ENCODE measurements at regions not wholly inside any gene's neighbourhood (a gene's known extent, or its start where the extent isn't known, plus 50 kb on each side); places are given as distances from the start of the nearest gene placed in this dataset.

- intact Hi-C loops (cut with DNase I) = no loop called here
- DNase-seq (ENCODE audit: low spot score) = no peak
- no peak for ATAC-seq
Measured at GRCh38 chr7:81648716-81649115, 121.1 kb downstream of the HGF start.

- ATAC-seq (no peak), DNase-seq (ENCODE audit: low spot score) (no peak)
- intact Hi-C loops (cut with DNase I) = no loop called here
Measured at GRCh38 chr7:81645435-81645834, 124.4 kb downstream of the HGF start.

DNA sequence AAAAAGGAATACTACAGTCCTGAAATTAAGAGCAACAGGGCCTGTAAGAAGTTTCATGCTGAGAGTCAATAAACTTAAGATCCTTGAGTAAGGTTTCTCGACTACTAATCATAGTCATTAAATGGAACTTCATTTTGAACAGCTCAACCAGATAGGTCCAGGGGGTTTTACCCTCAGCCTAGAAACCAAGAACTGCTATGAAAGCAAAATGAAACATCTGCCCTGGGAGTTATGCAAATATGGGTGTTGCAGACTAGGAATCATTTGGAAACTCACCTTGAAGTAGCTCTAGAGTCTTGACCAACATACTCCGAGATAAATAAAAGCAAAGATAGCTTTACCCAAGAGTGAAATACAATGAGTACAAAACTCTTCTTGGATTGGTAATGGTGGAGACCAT lies 128.0 kb downstream of the HGF start:
- DNase-seq (ENCODE audit: low spot score) = no peak
- no peak for ATAC-seq
- intact Hi-C loops (cut with DNase I) = no loop called here

DNA sequence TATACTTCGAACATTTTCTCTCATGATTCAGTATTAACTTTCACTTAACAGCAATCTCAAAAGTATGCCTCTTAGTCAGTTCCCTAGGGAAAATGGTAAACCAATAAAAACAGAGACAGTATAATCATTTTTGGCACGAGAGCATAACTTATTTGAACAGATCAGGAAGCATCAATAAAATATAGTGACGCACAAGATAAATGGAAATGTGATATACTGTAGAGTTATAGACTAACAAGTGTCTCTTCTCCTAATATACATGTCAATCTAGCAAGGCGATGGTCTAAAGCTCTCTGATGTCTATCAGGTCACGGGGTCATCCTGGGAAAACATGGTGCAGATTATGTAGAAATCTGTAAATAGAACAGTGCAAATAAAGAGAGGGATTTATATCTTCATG lies 131.6 kb downstream of the HGF start:
- ATAC-seq (peak; percentile 45), DNase-seq (ENCODE audit: low spot score) (no peak)
- intact Hi-C loops (cut with DNase I) = no loop called here

DNA sequence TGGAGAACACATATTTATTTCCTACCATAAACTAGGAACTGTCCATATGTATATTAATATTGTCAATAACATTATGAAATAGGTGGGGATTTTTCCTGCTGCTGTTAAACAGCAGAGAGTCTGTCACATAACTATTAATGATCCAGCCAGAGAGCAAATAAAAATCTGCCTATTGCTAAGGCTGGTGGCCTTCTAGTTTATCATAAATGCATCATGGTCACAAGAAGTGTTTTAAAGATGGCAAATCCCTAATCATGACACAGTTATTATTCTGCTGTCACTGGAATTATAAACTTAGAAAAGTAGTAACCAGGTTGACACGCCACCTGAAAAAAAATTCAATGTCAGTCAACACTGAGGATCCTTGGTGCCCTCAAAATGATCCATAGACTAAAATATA lies 132.3 kb downstream of the HGF start:
- intact Hi-C loops (cut with DNase I) = no loop called here
- ATAC-seq (no peak), DNase-seq (ENCODE audit: low spot score) (no peak)

GRCh38 chr7:81632418-81632817 lies 137.4 kb downstream of the HGF start:
- no peak for DNase-seq (ENCODE audit: low spot score)
- intact Hi-C loops (cut with DNase I) = no loop called here
- no peak for ATAC-seq

GRCh38 chr7:81630600-81630999 lies 139.2 kb downstream of the HGF start:
- no peak for ATAC-seq
- intact Hi-C loops (cut with DNase I) = no loop called here
- DNase-seq (ENCODE audit: low spot score) = no peak

GRCh38 chr7:81629702-81630101 lies 140.1 kb downstream of the HGF start:
- no peak for ATAC-seq
- intact Hi-C loops (cut with DNase I) = no loop called here
- no peak for DNase-seq (ENCODE audit: low spot score)

DNA sequence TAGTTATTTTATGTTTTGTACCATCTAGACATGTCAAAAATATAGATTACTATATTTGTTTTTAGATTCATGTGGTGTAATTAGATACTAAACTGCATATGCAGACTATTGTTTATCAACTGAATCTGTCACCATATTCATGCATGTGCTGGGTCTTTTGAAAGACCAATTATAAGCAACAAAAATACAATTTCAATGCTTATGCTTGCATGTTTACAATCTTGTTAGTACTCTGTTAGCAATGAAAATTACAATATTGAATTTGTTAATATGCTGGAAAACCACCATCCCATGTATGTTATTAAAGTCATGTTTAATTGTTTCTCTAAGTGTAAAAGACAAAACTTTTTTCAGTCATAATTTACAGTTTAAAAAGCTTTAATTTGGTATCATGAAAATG lies 140.9 kb downstream of the HGF start:
- intact Hi-C loops (cut with DNase I) = no loop called here
- ATAC-seq (no peak), DNase-seq (ENCODE audit: low spot score) (no peak)

DNA sequence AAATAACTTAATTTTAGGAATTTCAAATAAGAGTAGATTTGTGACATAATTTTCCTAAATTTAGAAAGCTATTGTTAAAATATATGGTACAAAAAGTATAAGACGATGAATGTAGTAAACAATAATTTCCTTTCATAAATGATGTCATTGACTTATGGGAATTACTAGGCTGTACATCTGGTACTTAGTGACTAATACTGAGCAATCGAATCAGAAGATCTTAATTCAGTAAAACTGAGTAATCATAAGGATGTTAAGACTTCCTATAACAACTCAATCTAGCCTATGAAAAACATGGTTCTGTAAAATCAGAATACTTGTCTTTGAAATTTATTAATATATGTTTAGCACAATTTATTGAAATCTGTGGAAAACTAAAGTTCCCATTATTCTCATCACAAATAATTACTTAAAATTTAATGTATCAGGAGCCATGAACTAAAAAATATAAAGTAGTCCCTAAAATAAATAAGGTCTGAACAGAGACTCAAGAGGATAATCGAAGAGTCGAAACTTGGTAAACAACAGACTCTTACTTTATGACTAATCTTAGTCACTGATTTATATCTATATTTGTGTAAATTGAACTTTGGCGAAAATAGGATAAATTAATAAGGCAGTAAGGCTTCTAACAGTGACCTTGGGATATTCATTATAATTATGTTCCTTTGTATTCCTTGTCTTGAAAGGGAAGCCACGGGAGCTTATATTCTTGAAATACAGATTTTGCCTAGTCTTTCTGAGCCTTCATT lies 142.1 kb downstream of the HGF start:
- ATAC-seq (no peak), DNase-seq (ENCODE audit: low spot score) (no peak)
- intact Hi-C loops (cut with DNase I) = no loop called here

GRCh38 chr7:81626008-81626407 lies 143.8 kb downstream of the HGF start:
- ATAC-seq (no peak), DNase-seq (ENCODE audit: low spot score) (no peak)
- intact Hi-C loops (cut with DNase I) = no loop called here

GRCh38 chr7:81624650-81625631 lies 144.9 kb downstream of the HGF start:
- ATAC-seq = no peak
- DNase-seq (ENCODE audit: low spot score) = no peak
- intact Hi-C loops (cut with DNase I) = no loop called here

DNA sequence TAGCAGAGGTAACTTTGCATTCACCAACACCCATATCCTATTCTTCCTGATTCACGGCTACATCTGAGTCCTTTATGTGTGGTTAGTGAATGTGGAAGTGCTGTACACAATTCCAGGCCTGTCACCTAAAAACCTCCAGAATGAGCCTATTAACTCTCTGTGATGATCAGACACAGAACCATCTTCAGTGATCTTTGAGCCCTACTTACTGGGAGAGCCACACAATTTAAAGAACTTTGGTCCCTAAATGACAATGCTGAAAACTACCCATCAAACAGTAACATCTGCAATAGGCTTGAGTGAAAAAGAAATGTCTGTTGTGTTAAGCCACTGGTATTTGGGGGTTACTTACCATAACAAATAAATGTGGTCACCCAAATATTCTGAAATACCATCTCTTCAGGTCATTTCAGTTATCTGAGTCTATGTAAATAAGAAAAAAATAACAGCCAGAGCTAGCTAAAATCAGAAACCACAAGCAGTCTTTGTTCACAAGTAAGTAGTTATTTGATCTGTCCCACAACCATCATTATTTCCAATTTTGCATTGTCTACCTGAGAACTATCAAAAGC lies 145.7 kb downstream of the HGF start:
- DNase-seq (ENCODE audit: low spot score) = no peak
- intact Hi-C loops (cut with DNase I) = no loop called here
- no peak for ATAC-seq

DNA sequence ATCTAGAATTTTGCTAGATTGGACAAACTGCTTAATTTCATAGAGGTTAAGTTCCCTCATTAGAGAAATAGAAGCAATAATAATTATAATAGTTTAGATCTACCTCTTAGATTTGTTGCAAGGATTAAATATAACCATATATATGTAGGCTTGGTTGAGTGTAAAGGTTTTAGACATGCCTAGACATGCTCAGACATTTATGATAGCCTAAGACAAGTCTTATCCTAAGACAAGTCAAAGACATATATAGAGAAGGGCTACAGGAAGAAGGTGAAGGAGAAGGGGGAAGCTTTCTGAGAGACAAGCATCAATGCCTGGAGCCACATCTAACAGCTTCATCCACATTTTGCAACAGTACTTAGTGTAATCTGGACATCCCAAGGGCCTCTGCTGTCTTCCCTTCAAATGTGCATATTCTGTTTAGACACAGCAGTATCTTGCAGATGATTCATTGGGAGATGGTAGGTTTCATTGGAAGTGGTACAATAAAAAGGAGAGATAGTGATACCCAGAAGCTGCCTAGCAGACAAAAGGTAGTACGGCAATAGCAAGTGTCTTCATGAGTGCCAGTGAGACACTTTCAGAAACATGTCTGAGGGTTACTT lies 146.5 kb downstream of the HGF start:
- DNase-seq (ENCODE audit: low spot score) (no peak), ATAC-seq (no peak)
- intact Hi-C loops (cut with DNase I) = no loop called here

- DNase-seq (ENCODE audit: low spot score) = no peak
- ATAC-seq = no peak
- intact Hi-C loops (cut with DNase I) = no loop called here
Measured at GRCh38 chr7:81621893-81622292, 148.0 kb downstream of the HGF start.

DNA sequence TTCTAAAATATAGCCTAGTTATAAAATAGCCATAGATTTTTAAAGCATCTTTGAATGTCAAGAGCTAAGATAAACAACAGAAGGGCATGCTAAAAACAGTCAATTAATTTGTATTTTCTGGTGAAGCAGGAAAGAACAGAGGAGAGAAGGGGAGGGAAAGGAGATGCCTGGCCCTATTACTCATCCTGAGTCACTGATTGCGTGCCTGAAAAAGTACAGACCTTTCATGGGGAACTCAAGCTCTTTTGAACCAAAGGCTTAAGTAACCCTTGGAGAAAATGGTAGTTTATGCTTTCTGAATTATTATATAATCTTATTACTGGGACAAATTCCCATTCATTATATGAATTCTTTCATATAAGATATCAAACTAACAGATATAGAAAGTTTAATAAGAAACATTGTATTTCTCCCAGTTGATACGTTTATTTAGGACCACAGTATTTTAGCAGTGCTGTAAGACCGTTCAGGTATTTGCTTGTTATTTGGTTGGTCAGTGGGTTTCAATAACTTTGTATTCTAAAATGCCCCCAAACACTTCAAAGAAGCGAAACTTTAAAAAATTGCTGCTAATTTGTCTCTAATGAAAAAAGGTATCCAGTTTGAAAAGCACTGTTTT lies 151.3 kb downstream of the HGF start:
- intact Hi-C loops (cut with DNase I) = no loop called here
- ATAC-seq (no peak), DNase-seq (ENCODE audit: low spot score) (no peak)

DNA sequence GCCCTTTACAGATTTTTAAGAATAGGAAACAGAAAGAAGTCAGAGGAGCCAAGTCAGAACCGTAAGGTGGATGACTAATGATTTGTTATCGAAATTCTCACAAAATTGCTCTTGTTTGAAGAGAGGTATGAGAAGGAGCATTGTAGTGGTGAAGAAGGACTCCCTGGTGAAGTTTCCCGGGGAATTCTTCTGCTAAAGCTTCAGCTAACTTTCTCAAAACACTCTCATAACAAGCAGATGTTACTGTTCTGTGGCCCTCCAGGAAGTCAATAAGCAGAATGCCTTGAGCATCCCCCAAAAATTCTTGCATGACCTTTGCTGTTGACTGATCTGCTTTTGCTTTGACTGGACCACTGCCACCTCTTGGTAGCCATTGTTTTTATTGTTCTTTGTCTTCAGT lies 152.9 kb downstream of the HGF start:
- ATAC-seq = no peak
- DNase-seq (ENCODE audit: low spot score) = no peak
- intact Hi-C loops (cut with DNase I) = no loop called here

DNA sequence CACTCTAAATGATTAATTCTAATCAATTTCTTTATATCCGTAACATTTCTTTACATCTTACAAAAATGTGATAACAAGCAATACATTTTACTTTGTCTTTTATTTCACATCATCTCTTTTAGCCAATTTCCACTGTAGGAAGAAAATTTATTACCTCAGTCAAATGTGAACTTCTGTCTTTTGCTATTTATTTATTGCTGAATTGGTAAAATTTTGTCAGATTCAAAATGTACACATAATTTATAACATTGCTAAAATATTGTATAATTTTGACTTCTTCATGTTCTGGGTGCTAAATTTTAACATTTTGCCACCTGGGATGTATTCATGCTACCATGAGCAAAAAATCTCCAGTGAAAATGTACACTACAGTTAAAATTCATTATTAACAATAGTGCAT lies 158.0 kb downstream of the HGF start:
- ATAC-seq = no peak
- intact Hi-C loops (cut with DNase I) = no loop called here
- DNase-seq (ENCODE audit: low spot score) = no peak

DNA sequence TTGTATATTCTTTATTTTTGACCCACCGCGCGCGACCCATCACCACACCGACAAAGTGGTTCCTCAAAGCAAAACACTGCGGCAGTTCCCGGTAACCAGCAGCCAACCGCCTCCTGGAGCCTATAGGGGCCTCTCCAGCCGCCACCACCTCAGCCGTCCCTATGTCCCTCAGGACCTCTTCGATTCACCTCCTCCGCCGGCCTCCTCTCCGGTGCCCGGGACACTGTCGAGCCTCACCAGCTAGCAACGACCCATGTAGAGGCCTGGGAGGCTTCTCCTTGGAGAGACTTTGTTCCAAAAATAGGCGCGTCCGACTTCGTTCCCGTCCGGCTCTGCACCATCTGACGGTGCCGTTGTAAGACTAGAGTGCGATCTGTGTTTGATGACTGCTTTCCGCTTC lies 158.8 kb downstream of the HGF start:
- intact Hi-C loops (cut with DNase I) = no loop called here
- no peak for DNase-seq (ENCODE audit: low spot score)
- ATAC-seq = no peak

Measured in sciatic nerve (tissue), 2 donors.